Astrocyte (in vitro differentiated cells and primary cell): ENCODE measurements at regions not wholly inside any gene's neighbourhood (a gene's known extent, or its start where the extent isn't known, plus 50 kb on each side); places are given as distances from the start of the nearest gene placed in this dataset.

Experiments used
- DNase-seq: peaks from one replicate; pipeline ENCODE4 v3.0.0-alpha.2; 2010; ENCODE audit warnings: low read depth
- FAIRE-seq: peaks from 2 replicates; lab custom pipeline; 2011; peaks lifted over from hg19 to GRCh38; lab: Jason Lieb, UNC
- H2AFZ ChIP-seq: 2 replicates; pipeline ENCODE4 v1.6.0; 2012; ENCODE audit warnings: low read depth, low read length, inconsistent platforms
- H3K27ac ChIP-seq: 2 replicates; pipeline ENCODE4 v1.5.1; 2011; ENCODE audit warnings: low read depth, low read length, inconsistent platforms
- H3K27me3 ChIP-seq: 2 replicates; pipeline ENCODE4 v1.6.0; 2011; ENCODE audit warnings: low read length, inconsistent platforms; ENCODE audit not compliant: insufficient read depth
- H3K36me3 ChIP-seq: 2 replicates; pipeline ENCODE4 v1.5.1; 2011; ENCODE audit warnings: low read length, inconsistent platforms; ENCODE audit not compliant: insufficient read depth
- H3K4me1 ChIP-seq: 2 replicates; pipeline ENCODE4 v1.5.1; 2011; ENCODE audit warnings: low read length, inconsistent platforms; ENCODE audit not compliant: insufficient read depth
- H3K4me2 ChIP-seq: 2 replicates; pipeline ENCODE4 v1.6.0; 2012; ENCODE audit warnings: low read length, inconsistent platforms
- H3K4me3 ChIP-seq: 2 replicates; pipeline ENCODE4 v1.5.1; 2011; ENCODE audit warnings: low read depth, mild to moderate bottlenecking, low read length, inconsistent platforms; ENCODE audit not compliant: insufficient read depth
- H3K79me2 ChIP-seq: 2 replicates; pipeline ENCODE4 v1.6.0; 2012; ENCODE audit warnings: mild to moderate bottlenecking, low read length, inconsistent platforms; ENCODE audit not compliant: insufficient read depth
- H3K9ac ChIP-seq: 2 replicates; pipeline ENCODE4 v1.6.0; 2012; ENCODE audit warnings: mild to moderate bottlenecking, low read length, inconsistent platforms
- H3K9me3 ChIP-seq: 2 replicates; pipeline ENCODE4 v1.5.1; 2012; ENCODE audit warnings: low read depth, mild to moderate bottlenecking, low read length, inconsistent platforms; ENCODE audit not compliant: insufficient read depth
- H4K20me1 ChIP-seq: 2 replicates; pipeline ENCODE4 v1.6.0; 2012; ENCODE audit warnings: low read length, inconsistent platforms; ENCODE audit not compliant: insufficient read depth
- H3K27ac Mint-ChIP-seq: one replicate; pipeline ENCODE4 v1.8.0; 2021; ENCODE audit warnings: mild to moderate bottlenecking, mixed read lengths; ENCODE audit not compliant: unreplicated experiment
- H3K27me3 Mint-ChIP-seq: one replicate; pipeline ENCODE4 v1.8.0; 2021; ENCODE audit warnings: low read depth, mixed read lengths; ENCODE audit not compliant: unreplicated experiment
- H3K36me3 Mint-ChIP-seq: one replicate; pipeline ENCODE4 v1.8.0; 2021; ENCODE audit warnings: low read depth, mixed read lengths; ENCODE audit not compliant: unreplicated experiment
- H3K4me1 Mint-ChIP-seq: one replicate; pipeline ENCODE4 v1.8.0; 2021; ENCODE audit warnings: low read depth, mixed read lengths; ENCODE audit not compliant: unreplicated experiment
- H3K4me3 Mint-ChIP-seq: one replicate; pipeline ENCODE4 v1.8.0; 2021; ENCODE audit warnings: mild to moderate bottlenecking, moderate library complexity, mixed read lengths; ENCODE audit not compliant: unreplicated experiment
- H3K9me3 Mint-ChIP-seq: one replicate; pipeline ENCODE4 v1.8.0; 2021; ENCODE audit warnings: mild to moderate bottlenecking, mixed read lengths; ENCODE audit not compliant: unreplicated experiment
- CTCF ChIP-seq: IDR thresholded peaks from 2 replicates; pipeline ENCODE4 v1.5.1; 2011; ENCODE audit warnings: low read depth, mild to moderate bottlenecking, inconsistent platforms, low read length, moderate library complexity; ENCODE audit not compliant: insufficient read depth
- EZH2 ChIP-seq: IDR thresholded peaks from 2 replicates; pipeline ENCODE4 v1.6.1; 2012; ENCODE audit warnings: mild to moderate bottlenecking, low read length, inconsistent platforms; ENCODE audit not compliant: insufficient read depth

DNA sequence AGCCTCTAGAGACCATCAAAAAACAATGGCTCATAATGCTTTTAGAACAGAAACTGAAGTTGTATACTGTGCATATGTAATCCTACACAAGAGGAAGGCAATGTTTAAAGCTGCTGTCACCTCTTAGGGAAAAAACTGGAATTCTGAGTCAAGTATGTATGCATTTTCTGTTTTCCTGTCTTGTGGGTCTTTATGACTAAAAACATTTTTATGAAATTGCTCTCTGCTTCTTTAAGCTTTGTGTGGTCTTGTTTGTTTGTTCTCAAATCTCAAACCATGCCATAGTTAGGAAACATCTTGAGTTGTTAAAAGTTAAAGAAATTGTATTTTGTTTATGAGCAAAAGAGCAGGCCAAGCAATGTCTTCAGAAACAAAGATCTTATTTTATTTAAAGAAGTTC is 80.9 kb upstream of the SOX2 start:
- Histone ChIP-seq H4K20me1 (no peaks in the 10 kb centered on the region), H3K4me2 (peak overlapping the region; percentile 5), H3K36me3 (no peaks in the 10 kb centered on the region), H3K9ac (no peak overlapping the region), H3K27ac (no peak overlapping the region), H2AFZ (no peak overlapping the region), H3K4me1 (peaks cover 7% of the 10 kb centered on the region), H3K27me3 (no peaks in the 10 kb centered on the region), H3K9me3 (no peaks in the 10 kb centered on the region), H3K4me3 (no peak overlapping the region), H3K79me2 (no peaks in the 10 kb centered on the region)
- Mint-ChIP-seq H3K9me3 (no peaks in the 10 kb centered on the region), H3K36me3 (no peaks in the 10 kb centered on the region), H3K27ac (no peak overlapping the region), H3K4me1 (peaks cover 9% of the 10 kb centered on the region), H3K27me3 (no peaks in the 10 kb centered on the region), H3K4me3 (no peak overlapping the region)
- TF ChIP-seq EZH2 (no peak), CTCF (no peak)
- DNase-seq (no peak), FAIRE-seq (no peak)

- Histone ChIP-seq H2AFZ (no peak overlapping the region), H3K9me3 (no peaks in the 10 kb centered on the region), H3K27me3 (no peaks in the 10 kb centered on the region), H3K79me2 (no peaks in the 10 kb centered on the region), H3K4me2 (peak overlapping the region; percentile 13), H3K36me3 (no peaks in the 10 kb centered on the region), H3K4me3 (no peak overlapping the region), H3K4me1 (peaks cover 8% of the 10 kb centered on the region), H3K27ac (no peak overlapping the region), H3K9ac (no peak overlapping the region), H4K20me1 (no peaks in the 10 kb centered on the region)
- H3K4me1 Mint-ChIP-seq: peaks cover 11% of the 10 kb centered on the region
- H3K27me3 Mint-ChIP-seq: no peaks in the 10 kb centered on the region
- no peak overlapping the region for H3K4me3 Mint-ChIP-seq
- H3K9me3 Mint-ChIP-seq: no peaks in the 10 kb centered on the region
- H3K36me3 Mint-ChIP-seq: no peaks in the 10 kb centered on the region
- FAIRE-seq (no peak), DNase-seq (no peak)
- TF ChIP-seq EZH2 (no peak), CTCF (no peak)
- H3K27ac Mint-ChIP-seq: no peak overlapping the region
These were observed 82.0 kb upstream of the SOX2 start for GRCh38 chr3:181629711-181630110.

DNA sequence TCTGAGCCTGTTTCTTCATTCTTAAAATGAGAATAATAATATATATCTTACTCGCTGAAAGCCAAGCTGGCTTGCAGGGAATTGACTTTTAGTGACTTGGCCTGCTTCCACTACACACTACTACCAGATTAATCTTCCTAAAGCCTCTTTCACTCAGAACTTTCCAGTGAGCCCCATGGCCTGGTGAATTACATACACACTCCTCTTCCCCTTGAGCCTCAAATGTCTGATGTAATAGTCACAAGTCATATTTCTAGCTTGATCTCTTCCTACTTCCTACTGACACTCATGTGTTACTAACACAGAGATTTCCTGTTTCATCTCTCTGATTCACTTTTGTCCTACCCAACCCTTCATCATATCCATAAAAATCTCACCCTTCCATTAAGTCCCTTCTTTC is 82.7 kb upstream of the SOX2 start:
- peak overlapping the region; percentile 53 for H3K27ac Mint-ChIP-seq
- Histone ChIP-seq H3K4me2 (peak overlapping the region; percentile 13), H3K9me3 (no peaks in the 10 kb centered on the region), H3K27me3 (no peaks in the 10 kb centered on the region), H3K4me3 (no peak overlapping the region), H4K20me1 (no peaks in the 10 kb centered on the region), H2AFZ (no peak overlapping the region), H3K79me2 (no peaks in the 10 kb centered on the region), H3K9ac (no peak overlapping the region), H3K27ac (no peak overlapping the region), H3K4me1 (peaks cover 14% of the 10 kb centered on the region), H3K36me3 (no peaks in the 10 kb centered on the region)
- DNase-seq: peak; percentile 42
- H3K27me3 Mint-ChIP-seq: no peaks in the 10 kb centered on the region
- no peak overlapping the region for H3K4me3 Mint-ChIP-seq
- no peaks in the 10 kb centered on the region for H3K9me3 Mint-ChIP-seq
- FAIRE-seq: no peak
- peaks cover 17% of the 10 kb centered on the region for H3K4me1 Mint-ChIP-seq
- no peak for TF ChIP-seq CTCF
- TF ChIP-seq EZH2: no peak
- H3K36me3 Mint-ChIP-seq: no peaks in the 10 kb centered on the region
